SK-N-MC (cell line): ENCODE measurements at regions not wholly inside any gene's neighbourhood (a gene's known extent, or its start where the extent isn't known, plus 50 kb on each side); places are given as distances from the start of the nearest gene placed in this dataset.

Experiments used
- EZH2 ChIP-seq: fragments of 200-600 bp; sonication (generic); IDR thresholded peaks from one replicate; pipeline ENCODE4 v1.6.1; 2017; ENCODE audit warnings: antibody characterized with exemption
- FOXP2 ChIP-seq: optimal IDR thresholded peaks from 2 replicates; pipeline ENCODE3; 2011; ENCODE audit warnings: mild to moderate bottlenecking, moderate library complexity; ENCODE audit not compliant: insufficient read depth; ENCODE audit errors: extremely low read length, control extremely low read depth
- POLR2AphosphoS5 ChIP-seq: IDR thresholded peaks from 2 replicates; pipeline ENCODE4 v1.6.1; 2012; ENCODE audit warnings: mild to moderate bottlenecking, low read depth, low read length, borderline replicate concordance

- TF ChIP-seq POLR2AphosphoS5 (no peak), EZH2 (no peak), FOXP2 (no peak)
Observed at GRCh38 chr3:74315291-74315690, 299.2 kb downstream of the CNTN3 start.
